ENCODE measurements at regions not wholly inside any gene's neighbourhood (a gene's known extent, or its start where the extent isn't known, plus 50 kb on each side); places are given as distances from the start of the nearest gene placed in this dataset.

GRCh38 chr5:3035452-3035851 is 284.0 kb upstream of the IRX2 start:
- H3K4me1 ChIP-seq (ENCODE audit: insufficient read depth): no peaks in the 10 kb centered on the region
- H3K36me3 ChIP-seq (ENCODE audit: low read depth): no peaks in the 10 kb centered on the region
- no peak overlapping the region for H3K9ac ChIP-seq
- H3K79me2 ChIP-seq (ENCODE audit: insufficient read depth): no peaks in the 10 kb centered on the region
- H3K4me2 ChIP-seq (ENCODE audit: unreplicated experiment): no peak overlapping the region
- no peaks in the 10 kb centered on the region for H3K9me2 ChIP-seq (ENCODE audit: insufficient read depth)
- H3K27ac ChIP-seq: no peak overlapping the region
- TF ChIP-seq EZH2phosphoT487 (IDR thresholded peaks at IDR 0.05; ENCODE audit: insufficient read depth, low read depth): no peak
- TF ChIP-seq EZH2 (IDR thresholded peaks at IDR 0.05; ENCODE audit: insufficient read depth, poor library complexity, severe bottlenecking): no peak
- H3K9me3 ChIP-seq (ENCODE audit: low read depth): no peaks in the 10 kb centered on the region
- H3K27me3 ChIP-seq (replicated peaks; ENCODE audit: insufficient read depth): no peaks in the 10 kb centered on the region
- DNase-seq: no peak
- 25 to 33% methylated on average over 5 of the region's 5 CpGs for WGBS, 2 experiments (ENCODE audit: low coverage in 1 of 2, low lambda C conversion rate in 2 of 2, missing lambda C conversion rate in 2 of 2)
- no peak overlapping the region for H3K4me3 ChIP-seq
- H3F3A ChIP-seq (ENCODE audit: insufficient read depth): no peaks in the 10 kb centered on the region
- no peaks in the 10 kb centered on the region for H4K20me1 ChIP-seq (ENCODE audit: insufficient read depth)
- in situ Hi-C loops (cut with MboI): no loop called here
- no peak overlapping the region for H2AFZ ChIP-seq

- DNase-seq: no peak
- in situ Hi-C loops (cut with MboI): no loop called here
- H4K20me1 ChIP-seq (ENCODE audit: insufficient read depth): no peaks in the 10 kb centered on the region
- no peak overlapping the region for H2AFZ ChIP-seq
- no peak overlapping the region for H3K4me3 ChIP-seq
- no peaks in the 10 kb centered on the region for H3K9me3 ChIP-seq (ENCODE audit: low read depth)
- TF ChIP-seq EZH2 (IDR thresholded peaks at IDR 0.05; ENCODE audit: insufficient read depth, poor library complexity, severe bottlenecking): no peak
- no peak for TF ChIP-seq EZH2phosphoT487 (IDR thresholded peaks at IDR 0.05; ENCODE audit: insufficient read depth, low read depth)
- no peaks in the 10 kb centered on the region for H3K36me3 ChIP-seq (ENCODE audit: low read depth)
- no peaks in the 10 kb centered on the region for H3K4me1 ChIP-seq (ENCODE audit: insufficient read depth)
- H3F3A ChIP-seq (ENCODE audit: insufficient read depth): no peaks in the 10 kb centered on the region
- H3K4me2 ChIP-seq (ENCODE audit: unreplicated experiment): no peak overlapping the region
- no peaks in the 10 kb centered on the region for H3K79me2 ChIP-seq (ENCODE audit: insufficient read depth)
- H3K9me2 ChIP-seq (ENCODE audit: insufficient read depth): no peaks in the 10 kb centered on the region
- no peak overlapping the region for H3K27ac ChIP-seq
- 0 to 9% methylated on average over 1 of the region's 1 CpG for WGBS, 2 experiments (ENCODE audit: low coverage in 1 of 2, low lambda C conversion rate in 2 of 2, missing lambda C conversion rate in 2 of 2)
- H3K27me3 ChIP-seq (replicated peaks; ENCODE audit: insufficient read depth): no peaks in the 10 kb centered on the region
- no peak overlapping the region for H3K9ac ChIP-seq
These were observed 283.4 kb upstream of the IRX2 start for GRCh38 chr5:3034881-3035280.

GRCh38 chr5:3034449-3034848 is 283.0 kb upstream of the IRX2 start:
- 16 to 22% methylated on average over 3 of the region's 3 CpGs for WGBS, 2 experiments (ENCODE audit: low coverage in 1 of 2, low lambda C conversion rate in 2 of 2, missing lambda C conversion rate in 2 of 2)
- H3K9me2 ChIP-seq (ENCODE audit: insufficient read depth): no peaks in the 10 kb centered on the region
- no peaks in the 10 kb centered on the region for H3F3A ChIP-seq (ENCODE audit: insufficient read depth)

GRCh38 chr5:3033033-3033755 is 281.7 kb upstream of the IRX2 start:
- Histone ChIP-seq H3K9me2 (ENCODE audit: insufficient read depth) (no peaks in the 10 kb centered on the region), H3F3A (ENCODE audit: insufficient read depth) (no peaks in the 10 kb centered on the region), H3K27me3 (replicated peaks; ENCODE audit: insufficient read depth) (no peaks in the 10 kb centered on the region), H2AFZ (no peak overlapping the region), H3K4me2 (ENCODE audit: unreplicated experiment) (no peak overlapping the region), H3K79me2 (ENCODE audit: insufficient read depth) (no peaks in the 10 kb centered on the region), H3K4me3 (no peak overlapping the region), H3K4me1 (ENCODE audit: insufficient read depth) (no peaks in the 10 kb centered on the region), H3K9ac (no peak overlapping the region), H4K20me1 (ENCODE audit: insufficient read depth) (no peaks in the 10 kb centered on the region), H3K36me3 (ENCODE audit: low read depth) (no peaks in the 10 kb centered on the region), H3K27ac (no peak overlapping the region), H3K9me3 (ENCODE audit: low read depth) (no peaks in the 10 kb centered on the region)
- no peak for DNase-seq
- 43 to 44% methylated on average over 12 of the region's 12 CpGs for WGBS, 2 experiments (ENCODE audit: low coverage in 1 of 2, low lambda C conversion rate in 2 of 2, missing lambda C conversion rate in 2 of 2)
- TF ChIP-seq EZH2 (IDR thresholded peaks at IDR 0.05; ENCODE audit: insufficient read depth, poor library complexity, severe bottlenecking): no peak
- TF ChIP-seq EZH2phosphoT487 (IDR thresholded peaks at IDR 0.05; ENCODE audit: insufficient read depth, low read depth): no peak
- in situ Hi-C loops (cut with MboI): no loop called here

More at GRCh38 chr5:3034449-3034848, 283.0 kb upstream of the IRX2 start:
- H3K79me2 ChIP-seq (ENCODE audit: insufficient read depth): no peaks in the 10 kb centered on the region
- no peak overlapping the region for H2AFZ ChIP-seq
- H3K4me3 ChIP-seq: no peak overlapping the region
- H3K9ac ChIP-seq: no peak overlapping the region
- no peaks in the 10 kb centered on the region for H3K36me3 ChIP-seq (ENCODE audit: low read depth)
- no peak overlapping the region for H3K27ac ChIP-seq
- no peaks in the 10 kb centered on the region for H3K9me3 ChIP-seq (ENCODE audit: low read depth)
- TF ChIP-seq EZH2phosphoT487 (IDR thresholded peaks at IDR 0.05; ENCODE audit: insufficient read depth, low read depth): no peak
- TF ChIP-seq EZH2 (IDR thresholded peaks at IDR 0.05; ENCODE audit: insufficient read depth, poor library complexity, severe bottlenecking): no peak
- in situ Hi-C loops (cut with MboI): no loop called here
- H3K4me2 ChIP-seq (ENCODE audit: unreplicated experiment): no peak overlapping the region
- H4K20me1 ChIP-seq (ENCODE audit: insufficient read depth): no peaks in the 10 kb centered on the region
- no peaks in the 10 kb centered on the region for H3K27me3 ChIP-seq (replicated peaks; ENCODE audit: insufficient read depth)
- H3K4me1 ChIP-seq (ENCODE audit: insufficient read depth): no peaks in the 10 kb centered on the region
- DNase-seq: no peak

Measured in GM23248 (cell line).